H1 (cell line): ENCODE measurements at regions not wholly inside any gene's neighbourhood (a gene's known extent, or its start where the extent isn't known, plus 50 kb on each side); places are given as distances from the start of the nearest gene placed in this dataset.

ENCODE experiments used
- ATF3 ChIP-seq: IDR thresholded peaks from 2 replicates; pipeline ENCODE4 v1.6.1; 2011; ENCODE audit warnings: low read depth, mild to moderate bottlenecking, low read length; ENCODE audit not compliant: insufficient read depth
- BACH1 ChIP-seq: IDR thresholded peaks from 2 replicates; pipeline ENCODE4 v1.6.1; 2012; ENCODE audit warnings: low read length, improper control_type of control experiment
- CHD7 ChIP-seq: fragments of 300-600 bp; sonication (generic); IDR thresholded peaks from 2 replicates; pipeline ENCODE4 v1.7.1; 2012; ENCODE audit warnings: low read length, moderate library complexity, mild to moderate bottlenecking, inconsistent platforms; ENCODE audit not compliant: insufficient replicate concordance
- CREB1 ChIP-seq: IDR thresholded peaks from 2 replicates; pipeline ENCODE4 v1.6.1; 2012; ENCODE audit warnings: inconsistent platforms
- CTCF ChIP-seq, 3 experiments: IDR thresholded peaks; 1 replicate in 2 of 3; 2 replicates in 1 of 3; pipeline versions ENCODE4 v1.5.1 to v1.6.1; 2011; ENCODE audit warnings: low read length in 3 of 3, mild to moderate bottlenecking in 3 of 3, inconsistent platforms in 2 of 3, low read depth in 1 of 3, moderate library complexity in 1 of 3; ENCODE audit not compliant: insufficient read depth in 1 of 3; ENCODE audit errors: control extremely low read depth in 1 of 3
- HDAC6 ChIP-seq: IDR thresholded peaks from one replicate; pipeline ENCODE4 v1.7.1; 2012; ENCODE audit warnings: low read depth, mild to moderate bottlenecking, inconsistent platforms, low read length, moderate library complexity
- NRF1 ChIP-seq: IDR thresholded peaks from 2 replicates; pipeline ENCODE4 v1.6.1; 2011; ENCODE audit warnings: mild to moderate bottlenecking, low read depth, low read length, improper control_type of control experiment

GRCh38 chr5:142428773-142429473 is 104.1 kb upstream of the SPRY4 start (continued):
- TF ChIP-seq CHD7 = no peak
- no peak for TF ChIP-seq CTCF (IDR thresholded peaks at IDR 0.05; ENCODE audit: control extremely low read depth in 1 of 3, insufficient read depth in 1 of 3, low read depth in 1 of 3, low read length in 3 of 3)
- TF ChIP-seq BACH1 = no peak
- no peak for TF ChIP-seq ATF3
- TF ChIP-seq NRF1 = no peak
- TF ChIP-seq CREB1 = no peak
- no peak for TF ChIP-seq HDAC6
